H1 (cell line): ENCODE measurements at regions not wholly inside any gene's neighbourhood (a gene's known extent, or its start where the extent isn't known, plus 50 kb on each side); places are given as distances from the start of the nearest gene placed in this dataset.

Experiments
- CTCF ChIA-PET: fragments of 300-600 bp; sonication (Branson Sonifier 250); formaldehyde crosslinking; loops from one replicate; lab custom pipeline; 2021; ENCODE audit not compliant: partially characterized antibody; lab: Charles Lee
- POLR2A ChIA-PET: fragments of 300-600 bp; sonication (Branson Sonifier 250); formaldehyde crosslinking; loops from one replicate; lab custom pipeline; 2021; ENCODE audit warnings: inconsistent platforms; ENCODE audit not compliant: partially characterized antibody; lab: Charles Lee
- DNase-seq, 2 experiments: peaks; one replicate each; pipeline versions ENCODE4 v3.0.0 to v3.0.0-alpha.2; 2010 to 2022; ENCODE audit warnings: low spot score in 2 of 2, low read depth in 1 of 2, mixed read lengths in 1 of 2
- FAIRE-seq: peaks from 2 replicates; lab custom pipeline; 2011; peaks lifted over from hg19 to GRCh38; lab: Jason Lieb, UNC
- H2AFZ ChIP-seq: 2 replicates; pipeline ENCODE4 v1.8.1; 2012; ENCODE audit warnings: low read length, inconsistent platforms
- H2AK5ac ChIP-seq: 2 replicates; pipeline ENCODE4 v1.6.1; 2013; ENCODE audit warnings: low read depth, low read length
- H2BK120ac ChIP-seq: replicated peaks from 2 replicates; pipeline ENCODE3; 2013; ENCODE audit warnings: low read depth, low read length, inconsistent platforms
- H2BK12ac ChIP-seq: 2 replicates; pipeline ENCODE4 v1.6.1; 2013; ENCODE audit warnings: low read depth, low read length
- H2BK15ac ChIP-seq: 2 replicates; pipeline ENCODE4 v1.6.1; 2013; ENCODE audit warnings: low read length
- H2BK20ac ChIP-seq: 2 replicates; pipeline ENCODE4 v1.6.1; 2013; ENCODE audit warnings: low read length
- H2BK5ac ChIP-seq: 2 replicates; pipeline ENCODE4 v1.6.1; 2013; ENCODE audit warnings: low read depth, low read length
- H3K14ac ChIP-seq: 2 replicates; pipeline ENCODE4 v1.6.1; 2013; ENCODE audit warnings: inconsistent platforms; ENCODE audit not compliant: insufficient read length
- H3K18ac ChIP-seq: 2 replicates; pipeline ENCODE4 v1.6.1; 2013; ENCODE audit warnings: low read length; ENCODE audit errors: extremely low read depth
- H3K23ac ChIP-seq: 2 replicates; pipeline ENCODE4 v1.6.1; 2013; ENCODE audit warnings: inconsistent platforms; ENCODE audit not compliant: insufficient read length
- H3K23me2 ChIP-seq: 2 replicates; pipeline ENCODE4 v1.6.1; 2013; ENCODE audit warnings: low read depth, low read length
- H3K27ac ChIP-seq: 2 replicates; pipeline ENCODE4 v1.6.1; 2011; ENCODE audit warnings: low read depth, low read length, inconsistent platforms
- H3K27me3 ChIP-seq, 4 experiments: replicated peaks in 1 of 4; 1 replicate in 1 of 4; 2 replicates in 3 of 4; pipeline versions ENCODE4 v1.6.1 to v1.8.1; 2011 to 2013; ENCODE audit warnings: low read length in 3 of 4, mild to moderate bottlenecking in 3 of 4, inconsistent platforms in 2 of 4, mixed read lengths in 2 of 4, moderate library complexity in 1 of 4; ENCODE audit not compliant: control insufficient read depth in 3 of 4, insufficient read depth in 3 of 4; ENCODE audit errors: extremely low read depth in 1 of 4
- H3K36me3 ChIP-seq, 4 experiments: 2 replicates each; pipeline versions ENCODE4 v1.6.1 to v1.8.1; 2011 to 2013; ENCODE audit warnings: mild to moderate bottlenecking in 4 of 4, low read length in 3 of 4, moderate library complexity in 2 of 4, control low read depth in 1 of 4, inconsistent platforms in 1 of 4; ENCODE audit not compliant: insufficient read depth in 4 of 4, control insufficient read depth in 2 of 4
- H3K4ac ChIP-seq: replicated peaks from 2 replicates; pipeline ENCODE3; 2013; ENCODE audit warnings: low read length, low read depth, mixed read lengths, inconsistent platforms; ENCODE audit not compliant: insufficient read length
- H3K4me1 ChIP-seq, 4 experiments: replicated peaks in 1 of 4; 1 replicate in 1 of 4; 2 replicates in 3 of 4; pipeline versions ENCODE4 v1.6.1 to v1.8.1; 2011 to 2013; ENCODE audit warnings: low read length in 3 of 4, inconsistent platforms in 2 of 4, mixed read lengths in 1 of 4; ENCODE audit not compliant: insufficient read depth in 4 of 4, control insufficient read depth in 3 of 4
- H3K4me2 ChIP-seq, 2 experiments: 2 replicates each; pipeline versions ENCODE4 v1.6.1 to v1.8.1; 2011 to 2013; ENCODE audit warnings: low read depth in 2 of 2, low read length in 2 of 2, control low read depth in 1 of 2, inconsistent platforms in 1 of 2, mild to moderate bottlenecking in 1 of 2; ENCODE audit not compliant: insufficient read depth in 1 of 2
- H3K4me3 ChIP-seq, 4 experiments: fragments of 200-600, 300-600 bp in 1 of 4; sonication (generic), shearing (Covaris generic), sonication (Bioruptor Twin) in 1 of 4; 2 replicates each; pipeline versions ENCODE4 v1.5.1 to v1.8.1; 2011 to 2016; ENCODE audit warnings: low read length in 4 of 4, low read depth in 3 of 4, control low read depth in 2 of 4, inconsistent platforms in 2 of 4, mild to moderate bottlenecking in 2 of 4, mixed read lengths in 1 of 4, moderate library complexity in 1 of 4; ENCODE audit not compliant: insufficient read depth in 2 of 4; ENCODE audit errors: extremely low read depth in 1 of 4
- H3K56ac ChIP-seq: replicated peaks from 2 replicates; pipeline ENCODE3; 2013; ENCODE audit warnings: low read depth, mild to moderate bottlenecking, mixed read lengths, low read length, inconsistent platforms; ENCODE audit not compliant: insufficient read length
- H3K79me1 ChIP-seq: 2 replicates; pipeline ENCODE4 v1.6.1; 2013; ENCODE audit warnings: low read depth, low read length, control low read depth
- H3K79me2 ChIP-seq, 2 experiments: 2 replicates each; pipeline versions ENCODE4 v1.6.1 to v1.8.1; 2012 to 2013; ENCODE audit warnings: low read length in 2 of 2, mild to moderate bottlenecking in 2 of 2, inconsistent platforms in 1 of 2; ENCODE audit not compliant: insufficient read depth in 2 of 2, control insufficient read depth in 1 of 2
- H3K9ac ChIP-seq, 4 experiments: replicated peaks in 1 of 4; 1 replicate in 1 of 4; 2 replicates in 3 of 4; pipeline versions ENCODE4 v1.6.1 to v1.8.1; 2011 to 2013; ENCODE audit warnings: low read depth in 3 of 4, low read length in 3 of 4, control low read depth in 2 of 4, mild to moderate bottlenecking in 2 of 4, moderate library complexity in 2 of 4, inconsistent platforms in 1 of 4; ENCODE audit errors: extremely low read depth in 1 of 4
- H3K9me3 ChIP-seq, 2 experiments: 2 replicates each; pipeline versions ENCODE4 v1.6.1 to v1.8.1; 2012 to 2013; ENCODE audit warnings: mild to moderate bottlenecking in 2 of 2, moderate library complexity in 2 of 2, control low read depth in 1 of 2, inconsistent platforms in 1 of 2, low read depth in 1 of 2, low read length in 1 of 2, mixed read lengths in 1 of 2; ENCODE audit not compliant: insufficient read depth in 2 of 2
- H4K20me1 ChIP-seq, 2 experiments: replicated peaks in 1 of 2; 2 replicates each; pipeline versions ENCODE3 to v1.8.1; 2011 to 2013; ENCODE audit warnings: inconsistent platforms in 2 of 2, low read length in 2 of 2, mild to moderate bottlenecking in 1 of 2; ENCODE audit not compliant: insufficient read depth in 2 of 2, control insufficient read depth in 1 of 2
- H4K5ac ChIP-seq: 2 replicates; pipeline ENCODE4 v1.6.1; 2013; ENCODE audit warnings: low read length, low read depth, mixed read lengths, inconsistent platforms; ENCODE audit not compliant: insufficient read length
- H4K8ac ChIP-seq: 2 replicates; pipeline ENCODE4 v1.8.0; 2013; ENCODE audit warnings: mild to moderate bottlenecking, moderate library complexity, low read length, inconsistent platforms; ENCODE audit not compliant: insufficient read depth; ENCODE audit errors: extremely low read depth
- H4K91ac ChIP-seq: replicated peaks from 2 replicates; pipeline ENCODE3; 2013; ENCODE audit warnings: low read length, mixed read lengths, inconsistent platforms; ENCODE audit not compliant: insufficient read length
- BCL11A ChIP-seq, 2 experiments: IDR thresholded peaks; one replicate each; pipeline ENCODE4 v1.6.1; 2011; ENCODE audit warnings: low read depth in 2 of 2, low read length in 2 of 2, mild to moderate bottlenecking in 2 of 2
- CBX8 ChIP-seq: fragments of 300-800, 300-1000 bp; sonication (generic); IDR thresholded peaks from 2 replicates; pipeline ENCODE4 v1.7.1; 2016; ENCODE audit warnings: low read depth, low read length, borderline replicate concordance
- HDAC2 ChIP-seq, 2 experiments: fragments of 300-600 bp in 1 of 2; sonication (generic) in 1 of 2; IDR thresholded peaks; 2 replicates each; pipeline ENCODE4 v1.6.1; 2011 to 2012; ENCODE audit warnings: low read depth in 2 of 2, low read length in 2 of 2, mild to moderate bottlenecking in 2 of 2, moderate library complexity in 2 of 2, borderline replicate concordance in 1 of 2, inconsistent platforms in 1 of 2
- HDAC6 ChIP-seq: IDR thresholded peaks from one replicate; pipeline ENCODE4 v1.7.1; 2012; ENCODE audit warnings: low read depth, mild to moderate bottlenecking, inconsistent platforms, low read length, moderate library complexity
- MAX ChIP-seq: IDR thresholded peaks from 2 replicates; pipeline ENCODE4 v1.6.1; 2012; ENCODE audit warnings: inconsistent platforms
- NANOG ChIP-seq: IDR thresholded peaks from 2 replicates; pipeline ENCODE4 v1.6.1; 2011; ENCODE audit warnings: low read length, low read depth, mild to moderate bottlenecking, inconsistent platforms; ENCODE audit not compliant: insufficient read depth, poor library complexity, severe bottlenecking
- POLR2A ChIP-seq, 2 experiments: IDR thresholded peaks; 1 replicate in 1 of 2; 2 replicates in 1 of 2; pipeline ENCODE4 v1.6.1; 2011; ENCODE audit warnings: low read depth in 2 of 2, low read length in 2 of 2, mild to moderate bottlenecking in 2 of 2; ENCODE audit errors: control extremely low read depth in 1 of 2
- POLR2AphosphoS5 ChIP-seq: IDR thresholded peaks from 2 replicates; pipeline ENCODE4 v1.6.1; 2011; ENCODE audit warnings: low read depth, low read length
- POU5F1 ChIP-seq: IDR thresholded peaks from 2 replicates; pipeline ENCODE4 v1.6.1; 2011; ENCODE audit warnings: low read depth, mild to moderate bottlenecking, low read length, moderate library complexity
- RBBP5 ChIP-seq: IDR thresholded peaks from 2 replicates; pipeline ENCODE4 v1.7.1; 2012; ENCODE audit warnings: low read depth, mild to moderate bottlenecking, inconsistent platforms, low read length, moderate library complexity, borderline replicate concordance
- RFX5 ChIP-seq: IDR thresholded peaks from 2 replicates; pipeline ENCODE4 v1.6.1; 2011; ENCODE audit warnings: low read depth, low read length, improper control_type of control experiment, borderline replicate concordance
- USF2 ChIP-seq: IDR thresholded peaks from 2 replicates; pipeline ENCODE4 v1.6.1; 2011; ENCODE audit warnings: low read length, improper control_type of control experiment
- WGBS, 2 experiments: shearing (Covaris generic) in 1 of 2; methylation state at CpG; one replicate each; pipeline versions ENCODE4 v1.1.6 to v1.1.7; 2013 to 2015; ENCODE audit warnings: low lambda C conversion rate in 2 of 2, mixed read lengths in 2 of 2, inconsistent platforms in 1 of 2, low coverage in 1 of 2, missing lambda C conversion rate in 1 of 2; ENCODE audit not compliant: insufficient replicate concordance in 2 of 2, insufficient coverage in 1 of 2, insufficient read length in 1 of 2; ENCODE audit errors: extremely low coverage in 1 of 2, missing lambda C conversion rate in 1 of 2; 5-methylcytosine and 5-hydroxymethylcytosine counted together

GRCh38 chr3:176911579-176911978 lies 285.7 kb downstream of the TBL1XR1 start:
- no peak overlapping the region for H3K4ac ChIP-seq
- ChIA-PET POLR2A (no interaction called here), CTCF (no interaction called here)
- no peak overlapping the region for H4K91ac ChIP-seq
- H3K36me3 ChIP-seq, result no peaks in the 10 kb centered on the region; a peak in 1 of 8 replicates
- H3K56ac ChIP-seq, result no peak overlapping the region
- no peak overlapping the region for H2BK20ac ChIP-seq
- H3K27ac ChIP-seq, result no peak overlapping the region
- no peak overlapping the region for H3K9ac ChIP-seq
- no peak overlapping the region for H2AFZ ChIP-seq
- H4K20me1 ChIP-seq, result no peaks in the 10 kb centered on the region
- no peaks in the 10 kb centered on the region for H3K27me3 ChIP-seq
- H4K5ac ChIP-seq, result no peak overlapping the region
- no peaks in the 10 kb centered on the region for H3K79me1 ChIP-seq
- H3K4me2 ChIP-seq, result no peak overlapping the region
- H2BK12ac ChIP-seq, result no peak overlapping the region
- no peaks in the 10 kb centered on the region for H3K79me2 ChIP-seq
- H3K14ac ChIP-seq, result no peak overlapping the region
- H3K9me3 ChIP-seq, result no peaks in the 10 kb centered on the region
- no peak overlapping the region for H3K4me3 ChIP-seq
- H3K23me2 ChIP-seq, result no peaks in the 10 kb centered on the region; the same call in 1 of the 2 replicates
- no peak overlapping the region for H2AK5ac ChIP-seq
- FAIRE-seq, result no peak
- H2BK120ac ChIP-seq, result no peak overlapping the region
- H2BK5ac ChIP-seq, result no peak overlapping the region
- no peak overlapping the region for H2BK15ac ChIP-seq
- DNase-seq, result no peak
- H3K18ac ChIP-seq, result no peak overlapping the region
- H3K4me1 ChIP-seq, result peaks cover 1 to 9% (median 7%) of the 10 kb centered on the region in 4 experiments; a peak in 4 of 7 replicates
- no peak overlapping the region for H4K8ac ChIP-seq
- H3K23ac ChIP-seq, result no peak overlapping the region
- WGBS, 2 experiments, result 90% methylated on average over 1 of the region's 1 CpG; no CpG with 5 or more reads in 1 of the 2 experiments
- TF ChIP-seq NANOG (no peak), HDAC2 (IDR thresholded peaks at IDR 0.05; ENCODE audit: borderline replicate concordance in 1 of 2, low read depth in 2 of 2, low read length in 2 of 2) (no peak), MAX (no peak), BCL11A (IDR thresholded peaks at IDR 0.05; ENCODE audit: low read depth in 2 of 2, low read length in 2 of 2) (no peak), CBX8 (no peak), HDAC6 (no peak), POLR2AphosphoS5 (no peak), RFX5 (no peak), POLR2A (IDR thresholded peaks at IDR 0.05; ENCODE audit: control extremely low read depth in 1 of 2, low read depth in 2 of 2, low read length in 2 of 2) (no peak), POU5F1 (no peak), USF2 (no peak), RBBP5 (no peak)
